Peyer's patch (tissue), 4 donors: ENCODE measurements at regions not wholly inside any gene's neighbourhood (a gene's known extent, or its start where the extent isn't known, plus 50 kb on each side); places are given as distances from the start of the nearest gene placed in this dataset.

Source experiments
- POLR2A ChIP-seq, 2 donors: fragments of 450-650 bp; IDR thresholded peaks; one replicate each; pipeline ENCODE4 v1.5.1; 2017; ENCODE audit warnings: antibody characterized with exemption in 2 of 2, mild to moderate bottlenecking in 2 of 2, moderate library complexity in 2 of 2
- TF ChIP-seq, protein P1 (sequence below), 6 experiments: fragments of 450-650 bp in 4 of 6; fragments of 200-600 bp in 2 of 6; sonication (generic) in 1 of 6; IDR thresholded peaks; one replicate each; pipeline ENCODE4 v1.5.1; 2017 to 2019; ENCODE audit warnings: antibody characterized with exemption in 6 of 6, mild to moderate bottlenecking in 3 of 6, moderate library complexity in 1 of 6

GRCh38 chrX:107514944-107515343, 65.5 kb downstream of the FRMPD3 start:
- TF ChIP-seq, protein P1, sequence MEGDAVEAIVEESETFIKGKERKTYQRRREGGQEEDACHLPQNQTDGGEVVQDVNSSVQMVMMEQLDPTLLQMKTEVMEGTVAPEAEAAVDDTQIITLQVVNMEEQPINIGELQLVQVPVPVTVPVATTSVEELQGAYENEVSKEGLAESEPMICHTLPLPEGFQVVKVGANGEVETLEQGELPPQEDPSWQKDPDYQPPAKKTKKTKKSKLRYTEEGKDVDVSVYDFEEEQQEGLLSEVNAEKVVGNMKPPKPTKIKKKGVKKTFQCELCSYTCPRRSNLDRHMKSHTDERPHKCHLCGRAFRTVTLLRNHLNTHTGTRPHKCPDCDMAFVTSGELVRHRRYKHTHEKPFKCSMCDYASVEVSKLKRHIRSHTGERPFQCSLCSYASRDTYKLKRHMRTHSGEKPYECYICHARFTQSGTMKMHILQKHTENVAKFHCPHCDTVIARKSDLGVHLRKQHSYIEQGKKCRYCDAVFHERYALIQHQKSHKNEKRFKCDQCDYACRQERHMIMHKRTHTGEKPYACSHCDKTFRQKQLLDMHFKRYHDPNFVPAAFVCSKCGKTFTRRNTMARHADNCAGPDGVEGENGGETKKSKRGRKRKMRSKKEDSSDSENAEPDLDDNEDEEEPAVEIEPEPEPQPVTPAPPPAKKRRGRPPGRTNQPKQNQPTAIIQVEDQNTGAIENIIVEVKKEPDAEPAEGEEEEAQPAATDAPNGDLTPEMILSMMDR (IDR thresholded peaks at IDR 0.05) = no peak
- TF ChIP-seq POLR2A (IDR thresholded peaks at IDR 0.05) = no peak
